IMR-90 (cell line): ENCODE measurements at regions not wholly inside any gene's neighbourhood (a gene's known extent, or its start where the extent isn't known, plus 50 kb on each side); places are given as distances from the start of the nearest gene placed in this dataset.

Source experiments
- ATAC-seq: fragments of 200-7000 bp; cut with Tn5 transposase; 2 replicates; pipeline ENCODE4 v1.9.1; 2020; ENCODE audit warnings: low read depth, mild to moderate bottlenecking, moderate library complexity
- BruUV-seq: library from RNA; stranded (reverse); fragments of 400-500 nt; replicated peaks from 2 replicates; lab custom pipeline; 2021; lab: Mats Ljungman, UMichigan
- CTCF ChIA-PET: fragments of 300-600 bp; formaldehyde crosslinking; extraction: SDS; loops from one replicate; lab custom pipeline; 2021; ENCODE audit warnings: antibody characterized with exemption; lab: Yijun Ruan, JAX
- POLR2A ChIA-PET: fragments of 300-600 bp; sonication (Branson Sonifier 250); formaldehyde crosslinking; loops from one replicate; lab custom pipeline; 2022; ENCODE audit warnings: antibody characterized with exemption; ENCODE audit not compliant: unreplicated experiment; lab: Charles Lee
- DNase-seq: peaks from one replicate; pipeline ENCODE4 v3.0.0; 2013
- H2AFZ ChIP-seq: replicated peaks from 2 replicates; pipeline ENCODE3; 2013; ENCODE audit warnings: low read length, mild to moderate bottlenecking; ENCODE audit not compliant: poor library complexity
- H2AK5ac ChIP-seq: 2 replicates; pipeline ENCODE4 v1.6.1; 2013; ENCODE audit warnings: low read depth, low read length, inconsistent platforms
- H2AK9ac ChIP-seq: replicated peaks from 2 replicates; pipeline ENCODE3; 2013; ENCODE audit warnings: mild to moderate bottlenecking, low read depth, low read length, moderate library complexity; ENCODE audit not compliant: poor library complexity
- H2BK120ac ChIP-seq: 2 replicates; pipeline ENCODE4 v1.6.1; 2013; ENCODE audit warnings: low read depth, low read length, inconsistent platforms
- H2BK15ac ChIP-seq: 3 replicates; pipeline ENCODE4 v1.6.1; 2013; ENCODE audit warnings: low read depth, low read length, inconsistent platforms
- H2BK20ac ChIP-seq: 2 replicates; pipeline ENCODE4 v1.6.1; 2013; ENCODE audit warnings: low read depth, mild to moderate bottlenecking, inconsistent platforms, low read length, moderate library complexity
- H2BK5ac ChIP-seq: 2 replicates; pipeline ENCODE4 v1.6.1; 2013; ENCODE audit warnings: mild to moderate bottlenecking, low read depth, low read length, inconsistent platforms; ENCODE audit not compliant: poor library complexity, severe bottlenecking
- H3K14ac ChIP-seq: replicated peaks from 2 replicates; pipeline ENCODE4 v1.6.1; 2013; ENCODE audit warnings: low read depth, low read length, inconsistent platforms
- H3K18ac ChIP-seq: 2 replicates; pipeline ENCODE4 v1.6.1; 2013; ENCODE audit warnings: low read depth, low read length, control low read depth
- H3K23ac ChIP-seq: 2 replicates; pipeline ENCODE4 v1.6.1; 2013; ENCODE audit warnings: low read depth, low read length, inconsistent platforms
- H3K27ac ChIP-seq: 2 replicates; pipeline ENCODE4 v1.5.1; 2013; ENCODE audit warnings: mild to moderate bottlenecking, control low read depth, low read length; ENCODE audit not compliant: insufficient read depth
- H3K27me3 ChIP-seq: 2 replicates; pipeline ENCODE4 v1.6.1; 2013; ENCODE audit warnings: low read length; ENCODE audit not compliant: control insufficient read depth, insufficient read depth
- H3K36me3 ChIP-seq: 2 replicates; pipeline ENCODE4 v1.6.1; 2013; ENCODE audit warnings: low read length, mixed read lengths; ENCODE audit not compliant: control insufficient read depth, insufficient read depth
- H3K4ac ChIP-seq: 2 replicates; pipeline ENCODE4 v1.6.1; 2013; ENCODE audit warnings: low read depth, low read length, inconsistent platforms
- H3K4me1 ChIP-seq: 2 replicates; pipeline ENCODE4 v1.6.1; 2013; ENCODE audit warnings: low read length, mixed read lengths; ENCODE audit not compliant: control insufficient read depth, insufficient read depth
- H3K4me2 ChIP-seq: 2 replicates; pipeline ENCODE4 v1.6.1; 2013; ENCODE audit warnings: low read depth, mild to moderate bottlenecking, control low read depth, low read length, moderate library complexity
- H3K4me3 ChIP-seq: 2 replicates; pipeline ENCODE4 v1.5.1; 2013; ENCODE audit warnings: low read depth, mild to moderate bottlenecking, control low read depth, low read length, moderate library complexity; ENCODE audit not compliant: insufficient read depth
- H3K56ac ChIP-seq: 2 replicates; pipeline ENCODE4 v1.6.1; 2013; ENCODE audit warnings: low read length, inconsistent platforms; ENCODE audit not compliant: insufficient read depth; ENCODE audit errors: extremely low read depth
- H3K79me1 ChIP-seq, 2 experiments: 2 replicates each; pipeline ENCODE4 v1.6.1; 2013; ENCODE audit warnings: low read length in 2 of 2, inconsistent platforms in 1 of 2, low read depth in 1 of 2
- H3K9ac ChIP-seq: 2 replicates; pipeline ENCODE4 v1.6.1; 2013; ENCODE audit warnings: low read depth, low read length, control low read depth
- H3K9me1 ChIP-seq: 2 replicates; pipeline ENCODE4 v1.6.1; 2013; ENCODE audit warnings: low read length, inconsistent platforms; ENCODE audit not compliant: insufficient read depth
- H3K9me3 ChIP-seq: 2 replicates; pipeline ENCODE4 v1.6.1; 2013; ENCODE audit warnings: low read length; ENCODE audit not compliant: control insufficient read depth, insufficient read depth
- H4K20me1 ChIP-seq: 2 replicates; pipeline ENCODE4 v1.6.1; 2013; ENCODE audit warnings: low read length, inconsistent platforms; ENCODE audit not compliant: insufficient read depth
- H4K5ac ChIP-seq: 2 replicates; pipeline ENCODE4 v1.6.1; 2013; ENCODE audit warnings: mild to moderate bottlenecking, low read depth, low read length, control low read depth
- H4K8ac ChIP-seq, 2 experiments: 2 replicates each; pipeline ENCODE4 v1.6.1; 2013; ENCODE audit warnings: low read depth in 2 of 2, low read length in 2 of 2, control low read depth in 1 of 2, inconsistent platforms in 1 of 2
- H4K91ac ChIP-seq: 2 replicates; pipeline ENCODE4 v1.6.1; 2013; ENCODE audit warnings: low read depth, low read length, inconsistent platforms; ENCODE audit not compliant: insufficient read depth
- BHLHE40 ChIP-seq: fragments of 150-350 bp; IDR thresholded peaks from 2 replicates; pipeline ENCODE4 v1.6.1; 2016; ENCODE audit warnings: mild to moderate bottlenecking, low read depth, low read length
- CHD1 ChIP-seq: IDR thresholded peaks from 2 replicates; pipeline ENCODE4 v1.6.1; 2012; ENCODE audit warnings: low read depth, low read length, improper control_type of control experiment
- CTCF ChIP-seq: conservative IDR thresholded peaks from 2 replicates; pipeline ENCODE4 v1.5.1; 2012; ENCODE audit warnings: mild to moderate bottlenecking, low read depth, low read length, improper control_type of control experiment
- ELK1 ChIP-seq: fragments of 150-350 bp; IDR thresholded peaks from 2 replicates; pipeline ENCODE4 v1.6.1; 2016; ENCODE audit warnings: low read depth, mild to moderate bottlenecking, low read length, moderate library complexity, borderline replicate concordance
- FOS ChIP-seq: fragments of 150-350 bp; IDR thresholded peaks from 2 replicates; pipeline ENCODE4 v1.6.1; 2016; ENCODE audit warnings: low read depth, low read length
- MAFK ChIP-seq: IDR thresholded peaks from 2 replicates; pipeline ENCODE4 v1.6.1; 2012; ENCODE audit warnings: low read depth, low read length, improper control_type of control experiment
- MAZ ChIP-seq: IDR thresholded peaks from 2 replicates; pipeline ENCODE4 v1.6.1; 2012; ENCODE audit warnings: low read depth, mild to moderate bottlenecking, low read length, improper control_type of control experiment, moderate library complexity, borderline replicate concordance
- MXI1 ChIP-seq: IDR thresholded peaks from 2 replicates; pipeline ENCODE4 v1.6.1; 2012; ENCODE audit warnings: low read depth, mild to moderate bottlenecking, low read length, moderate library complexity, borderline replicate concordance
- NFE2L2 ChIP-seq: fragments of 150-350 bp; IDR thresholded peaks from 2 replicates; pipeline ENCODE4 v1.6.1; 2016; ENCODE audit warnings: low read depth, mild to moderate bottlenecking, low read length
- RAD21 ChIP-seq: IDR thresholded peaks from 2 replicates; pipeline ENCODE4 v1.6.1; 2012; ENCODE audit warnings: low read length, improper control_type of control experiment
- RFX5 ChIP-seq: IDR thresholded peaks from 2 replicates; pipeline ENCODE4 v1.8.0; 2012; ENCODE audit warnings: low read depth, mild to moderate bottlenecking, low read length, moderate library complexity
- USF2 ChIP-seq: fragments of 150-350 bp; IDR thresholded peaks from 2 replicates; pipeline ENCODE4 v1.6.1; 2017; ENCODE audit warnings: mild to moderate bottlenecking, antibody characterized with exemption, low read length, low read depth
- WGBS, 2 experiments: methylation state at CpG; one replicate each; pipeline versions ENCODE4 v1.1.5 to v1.1.7; 2013; ENCODE audit warnings: missing lambda C conversion rate in 2 of 2; ENCODE audit not compliant: insufficient read length in 1 of 2; ENCODE audit errors: extremely low coverage in 2 of 2; 5-methylcytosine and 5-hydroxymethylcytosine counted together
- dilution Hi-C: fragments of 300-500 bp; cut with HindIII; formaldehyde crosslinking; loops from one replicate; pipeline ENCODE4 v1.14.3; 2018; ENCODE audit warnings: low sequenced_read_pairs; ENCODE audit not compliant: unreplicated experiment
- in situ Hi-C: fragments of 300-500 bp; cut with MboI; formaldehyde crosslinking; loops from 3 replicates; pipeline ENCODE4 v1.14.3; 2019; ENCODE audit warnings: low sequenced_read_pairs, inconsistent platforms, mixed read lengths
- intact Hi-C: fragments of 100-400 bp; cut with micrococcal nuclease; formaldehyde crosslinking; loops from 2 replicates; pipeline ENCODE4 v1.10.0; 2022

GRCh38 chr1:60153961-60154360 is 80.4 kb upstream of the C1orf87 start:
- no peak overlapping the region for H2BK120ac ChIP-seq
- no peaks in the 10 kb centered on the region for H3K79me1 ChIP-seq
- no peak overlapping the region for H3K18ac ChIP-seq
- no peaks in the 10 kb centered on the region for H4K20me1 ChIP-seq
- DNase-seq = no peak
- H4K8ac ChIP-seq = no peak overlapping the region
- no peak overlapping the region for H3K4ac ChIP-seq
- H3K4me1 ChIP-seq = no peaks in the 10 kb centered on the region
- no peak overlapping the region for H2BK15ac ChIP-seq
- intact Hi-C loops = no loop called here
- no peaks in the 10 kb centered on the region for H3K9me3 ChIP-seq
- no TSS peak for BruUV-seq
- in situ Hi-C loops = no loop called here
- H3K4me3 ChIP-seq = no peak overlapping the region
- WGBS, 2 experiments = no CpG with 5 or more reads among the region's 2 CpGs
- H3K9ac ChIP-seq = no peak overlapping the region
- no peak for TF ChIP-seq USF2
- TF ChIP-seq ELK1 = no peak
- no peak for TF ChIP-seq MAZ
- TF ChIP-seq CTCF = no peak
- no peak for TF ChIP-seq BHLHE40
- TF ChIP-seq CHD1 = no peak
- no peak for TF ChIP-seq RFX5
- no peak for TF ChIP-seq NFE2L2
- no peak for TF ChIP-seq FOS
- no peak for TF ChIP-seq MAFK
- TF ChIP-seq RAD21 = no peak
- no peak for TF ChIP-seq MXI1
- H2AK5ac ChIP-seq = no peak overlapping the region
- H2BK5ac ChIP-seq = no peak overlapping the region
- H3K9me1 ChIP-seq = no peaks in the 10 kb centered on the region
- H4K91ac ChIP-seq = no peak overlapping the region
- H2BK20ac ChIP-seq = no peak overlapping the region
- H3K56ac ChIP-seq = no peak overlapping the region
- no peak overlapping the region for H3K4me2 ChIP-seq
- no peak overlapping the region for H2AFZ ChIP-seq
- ChIA-PET POLR2A (no interaction called here), CTCF (interaction anchor here (0.7 kb wide), 1 partner anchor 1669 kb away, joined by 4 read pairs; no protein-coding TSS in a partner anchor)
- no peak overlapping the region for H2AK9ac ChIP-seq
- H3K27ac ChIP-seq = no peak overlapping the region
- H3K36me3 ChIP-seq = no peaks in the 10 kb centered on the region
- H3K23ac ChIP-seq = no peak overlapping the region
- ATAC-seq = no peak
- H4K5ac ChIP-seq = no peak overlapping the region
- H3K27me3 ChIP-seq = no peaks in the 10 kb centered on the region
- dilution Hi-C loops = no loop called here
- H3K14ac ChIP-seq = no peak overlapping the region
